HG03442 (cell line): ENCODE measurements at regions not wholly inside any gene's neighbourhood (a gene's known extent, or its start where the extent isn't known, plus 50 kb on each side); places are given as distances from the start of the nearest gene placed in this dataset.

Experiments
- ATAC-seq: cut with Tn5 transposase; IDR thresholded peaks from one replicate; pipeline ENCODE4 v1.9.1; 2021; ENCODE audit warnings: mild to moderate bottlenecking, moderate library complexity; ENCODE audit not compliant: unreplicated experiment

DNA sequence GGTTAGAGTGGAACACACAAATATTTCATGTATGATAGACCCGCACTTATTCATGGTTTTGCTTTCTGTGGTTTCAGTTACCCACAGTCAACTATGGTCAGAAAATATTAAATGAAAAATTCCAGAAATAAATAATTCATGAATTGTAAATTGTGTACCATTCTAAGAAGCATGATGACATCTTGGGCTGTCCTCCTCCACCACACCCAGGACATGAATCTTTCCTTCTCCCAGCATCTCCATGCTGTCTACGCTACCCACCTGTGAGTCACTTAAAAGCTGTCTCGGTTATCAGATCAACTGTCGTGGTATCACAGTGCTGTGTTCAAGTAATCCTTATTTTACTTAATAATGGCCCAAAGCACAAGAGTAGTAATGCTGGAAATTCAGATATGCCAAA is 419.6 kb upstream of the NRP1 start:
- no peak for ATAC-seq

DNA sequence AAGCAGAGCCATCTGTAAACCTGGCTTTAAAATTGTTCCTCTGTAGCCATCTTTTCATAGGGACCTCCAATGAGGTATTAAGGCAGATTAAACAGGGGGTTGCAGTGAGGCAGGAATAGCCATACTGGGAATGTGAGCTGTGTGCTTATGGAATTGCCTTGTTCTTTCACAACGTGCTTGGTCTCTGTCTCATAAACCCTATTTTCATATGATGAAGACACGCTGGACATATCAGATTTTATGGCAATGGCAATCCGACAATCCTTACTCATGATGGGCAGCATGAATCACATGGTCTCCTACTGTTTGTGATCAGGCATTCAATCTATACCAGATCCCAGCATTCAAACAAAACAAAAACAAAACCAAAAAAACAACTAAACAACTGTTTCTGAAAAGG is 418.9 kb upstream of the NRP1 start:
- no peak for ATAC-seq

DNA sequence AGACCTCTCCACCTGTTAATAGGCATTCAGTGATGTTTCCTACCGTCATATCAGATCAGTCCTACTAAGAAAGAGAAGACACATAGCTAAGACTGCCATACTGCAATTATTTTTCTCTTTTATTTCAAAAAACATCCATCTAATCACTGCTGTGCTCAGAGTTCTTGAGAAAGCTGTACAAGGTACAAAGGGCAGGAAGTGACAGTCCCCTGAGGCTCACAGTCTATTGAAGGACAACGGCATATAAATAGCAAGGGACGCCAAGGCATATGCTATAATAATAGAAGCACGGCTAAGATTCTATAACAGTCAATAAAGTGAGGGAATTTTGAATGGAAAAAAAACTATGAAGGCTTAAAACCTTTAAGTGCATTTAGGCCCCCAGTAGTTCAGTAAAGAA is 415.3 kb upstream of the NRP1 start:
- ATAC-seq = no peak

GRCh38 chr10:33749067-33749735 is 414.7 kb upstream of the NRP1 start:
- no peak for ATAC-seq

- no peak for ATAC-seq
Observed at GRCh38 chr10:33746836-33747268, 412.4 kb upstream of the NRP1 start.

DNA sequence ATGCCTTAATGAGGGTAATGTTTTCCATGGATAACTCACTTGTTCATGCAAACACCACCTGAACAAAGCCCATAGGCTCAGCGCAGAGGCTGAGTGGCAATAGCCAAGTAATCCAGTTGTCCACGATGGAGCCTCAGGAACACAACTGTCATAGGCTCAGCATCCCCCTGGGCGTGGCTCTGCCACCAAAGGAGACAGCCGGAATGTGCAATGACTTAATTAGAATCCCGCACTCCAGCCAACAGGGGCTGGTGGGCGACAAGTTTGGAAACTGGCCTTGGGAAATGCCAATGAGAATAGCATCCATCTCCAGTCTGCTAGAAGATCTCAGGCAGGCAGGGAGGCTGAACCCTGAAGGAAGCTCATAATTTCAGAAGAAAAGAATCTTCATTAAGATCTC is 411.7 kb upstream of the NRP1 start:
- no peak for ATAC-seq

- ATAC-seq = peak; percentile 55
Observed at GRCh38 chr10:33743429-33743857, 409.0 kb upstream of the NRP1 start.

DNA sequence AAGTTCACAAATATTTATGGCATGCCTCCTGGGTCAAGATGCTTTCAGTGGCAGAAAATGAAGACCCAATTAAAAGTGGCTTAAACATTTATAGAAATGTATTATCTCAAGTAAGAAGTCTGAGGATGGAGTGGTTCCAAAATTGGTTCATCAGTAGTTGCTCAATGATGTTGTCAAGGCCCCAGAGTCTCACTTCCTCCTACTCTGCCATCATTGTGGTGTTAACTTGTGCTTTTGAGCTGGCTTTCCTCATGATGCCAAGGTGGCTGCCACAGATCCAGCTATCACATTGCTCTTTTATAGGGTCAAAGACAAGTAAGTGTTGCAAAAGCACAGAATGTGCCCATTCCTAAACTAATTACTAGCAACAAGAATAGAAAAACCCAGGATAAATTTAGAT is 404.6 kb upstream of the NRP1 start:
- no peak for ATAC-seq

- no peak for ATAC-seq
Observed at GRCh38 chr10:33735464-33735923, 401.0 kb upstream of the NRP1 start.

- no peak for ATAC-seq
Observed at GRCh38 chr10:33734393-33735155, 400.1 kb upstream of the NRP1 start.

DNA sequence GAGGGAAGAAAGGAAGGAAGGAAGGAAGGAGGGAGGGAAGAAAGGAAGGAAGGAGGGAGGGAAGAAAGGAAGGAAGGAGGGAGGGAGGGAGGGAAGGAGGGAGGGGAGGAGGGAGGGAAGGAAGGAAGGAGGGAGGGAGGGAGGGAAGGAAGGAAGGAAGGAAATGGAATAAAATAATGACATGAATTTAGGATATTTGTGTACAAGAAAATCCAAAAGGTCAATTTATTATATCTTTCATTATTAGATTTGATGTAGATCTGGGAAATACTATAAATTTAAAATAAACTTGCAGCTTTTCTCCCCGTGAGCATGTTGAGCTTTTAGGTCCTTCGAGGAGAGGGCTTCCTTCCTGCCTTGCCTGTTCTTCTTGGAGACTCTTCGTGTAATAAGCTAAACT is 398.6 kb upstream of the NRP1 start:
- ATAC-seq = no peak

DNA sequence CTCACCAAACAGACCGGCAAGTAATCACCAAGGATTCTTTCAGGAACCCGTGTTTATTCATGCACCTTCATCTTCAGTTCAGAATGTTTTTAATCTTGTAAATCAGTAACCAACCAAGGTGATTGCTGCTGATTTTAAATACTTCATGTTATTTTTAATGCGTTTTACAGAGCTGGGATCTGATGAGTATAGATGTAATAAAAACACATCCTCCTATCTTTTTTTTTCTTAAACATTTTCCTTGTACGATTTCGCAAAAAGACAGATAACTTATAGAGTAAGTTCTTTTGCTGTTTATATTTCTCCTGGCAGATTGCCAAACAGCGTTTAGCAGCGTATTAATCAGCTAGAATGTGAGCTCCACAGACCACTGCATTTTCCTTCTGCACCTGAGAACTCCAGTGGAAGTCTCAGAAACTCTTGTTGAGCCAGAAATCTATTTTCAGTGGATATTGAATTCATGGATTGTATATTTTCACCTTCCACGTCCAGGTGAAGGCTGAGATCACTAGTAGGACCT is 397.8 kb upstream of the NRP1 start:
- no peak for ATAC-seq

DNA sequence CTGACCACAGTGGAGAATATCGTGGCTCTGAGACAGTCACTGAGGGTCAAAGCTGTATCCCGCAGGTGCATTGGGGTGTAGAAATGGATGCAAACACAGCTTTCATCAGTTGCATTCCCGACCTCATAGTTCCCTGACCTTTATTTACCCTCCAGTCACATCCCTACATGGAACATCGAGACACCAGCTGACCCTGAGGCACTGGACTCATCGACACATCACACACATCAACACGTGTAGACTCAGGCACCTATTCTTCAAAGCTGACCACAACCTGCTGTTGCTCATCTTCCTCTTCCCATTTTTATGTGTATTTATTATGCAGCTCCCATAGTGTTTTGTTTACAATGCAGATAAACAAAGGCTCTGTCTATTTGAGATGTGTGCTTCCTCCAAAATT is 396.9 kb upstream of the NRP1 start:
- no peak for ATAC-seq

DNA sequence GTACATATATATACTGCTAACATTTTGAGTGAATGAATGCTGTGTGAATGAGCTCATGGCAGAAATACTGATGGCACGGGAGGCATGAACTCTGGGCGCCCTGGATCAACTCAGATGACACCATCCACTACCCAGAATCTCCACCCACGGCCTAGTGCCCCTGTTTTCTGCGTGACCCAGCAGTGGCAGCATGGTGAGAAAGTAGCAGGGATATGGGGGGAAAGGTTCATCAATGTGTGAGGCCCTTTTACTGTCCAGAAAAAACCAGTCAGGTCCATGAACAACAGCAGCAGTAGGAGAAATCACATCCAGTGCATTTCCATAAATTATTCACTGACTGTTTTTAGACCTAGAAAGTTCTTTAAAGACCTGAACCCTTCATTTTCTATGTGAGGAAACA is 391.0 kb upstream of the NRP1 start:
- no peak for ATAC-seq

DNA sequence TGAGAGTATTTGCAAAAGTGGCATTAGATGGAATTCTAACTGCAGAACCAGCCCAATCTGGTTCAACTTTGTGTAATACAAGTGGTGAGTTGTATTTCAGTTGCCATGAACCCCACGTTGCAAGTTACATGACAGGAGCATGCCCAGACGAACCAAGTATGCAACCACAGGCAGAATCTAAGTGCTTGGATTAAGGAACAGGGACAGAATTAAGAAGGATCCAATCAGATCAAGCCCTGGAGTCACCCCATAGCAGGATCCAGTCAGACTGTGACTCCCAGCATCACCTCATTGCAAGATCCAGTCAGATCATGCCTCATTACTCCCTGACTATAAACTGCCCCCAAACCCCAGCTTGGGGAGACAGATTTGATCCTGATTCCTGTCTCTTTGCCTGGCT is 388.7 kb upstream of the NRP1 start:
- no peak for ATAC-seq

DNA sequence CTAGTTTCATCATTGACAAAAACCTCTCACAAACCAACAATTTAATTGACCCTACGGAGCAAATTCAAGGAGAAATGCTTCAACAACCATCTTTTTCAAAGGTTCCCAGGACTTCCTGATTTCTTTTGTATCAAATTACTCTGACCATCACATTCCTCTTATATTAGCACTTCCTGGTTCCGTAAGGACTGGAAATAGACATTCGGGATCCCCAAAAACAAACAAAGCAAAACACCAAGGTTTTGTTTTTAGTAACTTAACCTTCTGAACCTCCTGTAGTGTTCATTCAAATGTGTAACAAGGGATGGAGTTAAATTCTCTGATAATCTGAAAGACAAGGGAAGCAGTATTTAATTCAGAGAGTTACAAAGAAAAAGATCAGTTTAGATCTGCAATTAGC is 387.6 kb upstream of the NRP1 start:
- ATAC-seq = no peak

DNA sequence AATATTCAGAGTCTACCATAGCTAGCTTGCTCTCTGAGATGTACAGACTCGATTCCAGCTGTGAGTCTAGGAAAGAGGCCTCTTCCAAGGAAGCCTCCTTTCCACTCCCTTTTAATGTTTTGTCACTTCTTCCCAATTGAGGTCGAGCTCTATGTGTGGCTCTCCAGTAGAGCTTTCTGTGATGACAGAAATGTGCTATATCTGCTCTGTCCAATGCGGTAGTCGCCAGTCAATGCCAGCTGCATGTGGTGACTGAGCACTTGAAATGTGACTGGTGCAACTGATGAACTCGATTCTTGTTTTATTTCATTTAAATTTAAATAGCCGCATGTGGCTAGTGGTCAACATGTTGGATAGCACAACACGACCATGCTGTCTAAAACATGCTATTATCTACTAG is 387.0 kb upstream of the NRP1 start:
- no peak for ATAC-seq

DNA sequence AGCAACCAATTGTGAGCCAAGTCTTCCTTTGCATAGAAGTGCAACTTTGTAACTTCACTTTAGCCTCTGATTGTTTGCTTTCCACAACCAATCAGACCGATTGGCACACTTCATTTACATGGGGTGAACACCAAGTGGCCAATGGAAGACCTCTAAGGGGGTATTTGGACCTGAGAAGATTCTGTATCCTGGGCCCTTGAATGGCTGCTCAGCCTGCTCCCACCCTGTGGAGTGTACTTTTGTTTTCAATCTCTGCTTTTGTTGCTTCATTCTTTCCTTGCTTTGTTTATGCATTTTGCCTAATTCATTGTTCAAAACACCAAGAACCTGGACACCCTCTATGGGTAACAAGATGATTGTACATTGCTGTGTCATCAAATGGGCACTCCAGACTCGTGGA is 385.7 kb upstream of the NRP1 start:
- ATAC-seq = no peak

GRCh38 chr10:33719005-33719703 is 384.7 kb upstream of the NRP1 start:
- ATAC-seq = no peak

DNA sequence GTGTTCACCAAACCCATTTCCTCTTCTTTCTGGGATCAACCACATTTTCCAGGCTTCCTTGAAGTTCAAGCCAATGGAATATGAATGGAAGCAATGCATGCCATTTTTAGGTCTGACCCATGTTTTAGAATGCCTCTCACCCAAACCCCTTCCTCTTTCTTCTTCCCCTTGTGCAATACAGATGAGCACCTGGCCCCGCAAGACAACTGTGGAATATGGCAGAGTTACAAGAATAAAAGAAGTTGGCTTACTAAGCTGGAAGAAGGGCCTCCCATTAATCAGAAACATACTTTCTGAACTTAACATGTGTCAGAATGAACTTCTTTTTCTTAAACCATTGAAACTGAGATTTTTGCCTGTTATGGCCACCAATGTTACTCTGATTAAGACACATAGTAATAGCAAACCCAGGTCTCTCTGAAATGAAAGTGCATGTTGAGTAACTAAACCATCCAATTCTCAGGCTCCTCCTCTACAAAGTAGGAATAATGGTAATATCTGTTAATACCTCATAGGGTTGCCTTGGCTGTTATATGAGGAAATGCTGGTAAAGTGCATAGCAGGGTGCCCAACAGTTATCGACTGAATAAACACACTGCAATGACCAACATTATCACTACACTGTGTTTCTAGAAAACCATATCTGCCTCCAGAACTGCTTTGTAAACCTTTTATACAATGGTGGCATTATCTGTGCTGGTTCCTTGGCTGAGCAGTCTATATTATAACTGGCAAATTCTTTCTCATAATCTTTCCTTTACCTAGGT is 382.2 kb upstream of the NRP1 start:
- peak; percentile 52 for ATAC-seq
